ENCODE measurements at regions not wholly inside any gene's neighbourhood (a gene's known extent, or its start where the extent isn't known, plus 50 kb on each side); places are given as distances from the start of the nearest gene placed in this dataset.

- Histone ChIP-seq H3K4me3 (no peak overlapping the region), H3K27ac (no peak overlapping the region), H3K36me3 (no peaks in the 10 kb centered on the region), H3K4me1 (no peaks in the 10 kb centered on the region), H3K27me3 (replicated peaks in 1 of 7) (no peaks in the 10 kb centered on the region), H3K9me3 (peaks cover 0 to 11% (median 0%) of the 10 kb centered on the region in 8 donors)
- TF ChIP-seq POLR2AphosphoS5 (IDR thresholded peaks at IDR 0.05) (no peak), CTCF (IDR thresholded peaks at IDR 0.05 in 8 of 11, conservative IDR thresholded peaks at IDR 0.05 in 3 of 11) (no peak), POLR2A (IDR thresholded peaks at IDR 0.05) (no peak)
- intact Hi-C loops (cut with DNase I; ENCODE audit: low total_unique reads): no loop called here
- 81 to 89% (median 87%) methylated on average over 4 of the region's 4 CpGs for WGBS, 5 donors
- DNase-seq: no peak
Observed at GRCh38 chr10:60677531-60678129, 100.6 kb upstream of the CDK1 start.

- intact Hi-C loops (cut with DNase I; ENCODE audit: low total_unique reads): no loop called here
- TF ChIP-seq CTCF (IDR thresholded peaks at IDR 0.05 in 8 of 11, conservative IDR thresholded peaks at IDR 0.05 in 3 of 11) (no peak), POLR2A (IDR thresholded peaks at IDR 0.05) (no peak), POLR2AphosphoS5 (IDR thresholded peaks at IDR 0.05) (no peak)
- Histone ChIP-seq H3K36me3 (no peaks in the 10 kb centered on the region), H3K4me1 (no peaks in the 10 kb centered on the region), H3K27me3 (replicated peaks in 1 of 7) (no peaks in the 10 kb centered on the region), H3K27ac (no peak overlapping the region), H3K4me3 (no peak overlapping the region), H3K9me3 (peaks cover 0 to 21% (median 15%) of the 10 kb centered on the region in 8 donors)
- no peak for DNase-seq
Observed at GRCh38 chr10:60675236-60675635, 103.0 kb upstream of the CDK1 start.

- H3K4me1 ChIP-seq: peaks cover 0 to 14% (median 0%) of the 10 kb centered on the region in 6 donors
- intact Hi-C loops (cut with DNase I; ENCODE audit: low total_unique reads): no loop called here
- no peak for DNase-seq
- H3K9me3 ChIP-seq: peaks cover 0 to 20% (median 12%) of the 10 kb centered on the region in 8 donors
- no peak overlapping the region for H3K27ac ChIP-seq
- no peak for TF ChIP-seq POLR2AphosphoS5 (IDR thresholded peaks at IDR 0.05)
- no peak for TF ChIP-seq POLR2A (IDR thresholded peaks at IDR 0.05)
- no peak for TF ChIP-seq CTCF (IDR thresholded peaks at IDR 0.05 in 8 of 11, conservative IDR thresholded peaks at IDR 0.05 in 3 of 11)
- WGBS, 5 donors: 64 to 85% (median 82%) methylated on average over 1 of the region's 1 CpG
- no peaks in the 10 kb centered on the region for H3K36me3 ChIP-seq
- H3K4me3 ChIP-seq: no peak overlapping the region
- no peaks in the 10 kb centered on the region for H3K27me3 ChIP-seq (replicated peaks in 1 of 7)
Observed at GRCh38 chr10:60669501-60669900, 108.8 kb upstream of the CDK1 start.

GRCh38 chr10:60666221-60666620, 112.1 kb upstream of the CDK1 start:
- WGBS, 5 donors: 36 to 73% (median 55%) methylated on average over 2 of the region's 2 CpGs
- no peak for TF ChIP-seq CTCF (IDR thresholded peaks at IDR 0.05 in 8 of 11, conservative IDR thresholded peaks at IDR 0.05 in 3 of 11)
- TF ChIP-seq POLR2A (IDR thresholded peaks at IDR 0.05): no peak
- TF ChIP-seq POLR2AphosphoS5 (IDR thresholded peaks at IDR 0.05): no peak
- Histone ChIP-seq H3K27me3 (replicated peaks in 1 of 7) (no peaks in the 10 kb centered on the region), H3K4me1 (peaks cover 0 to 33% (median 0%) of the 10 kb centered on the region in 6 donors), H3K36me3 (no peaks in the 10 kb centered on the region), H3K4me3 (no peak overlapping the region), H3K9me3 (peaks cover 0 to 3% (median 0%) of the 10 kb centered on the region in 8 donors), H3K27ac (no peak overlapping the region)
- DNase-seq: no peak
- intact Hi-C loops (cut with DNase I; ENCODE audit: low total_unique reads): no loop called here

Measured in spleen (tissue), 11 donors.